ENCODE measurements at regions not wholly inside any gene's neighbourhood (a gene's known extent, or its start where the extent isn't known, plus 50 kb on each side); places are given as distances from the start of the nearest gene placed in this dataset.

DNA sequence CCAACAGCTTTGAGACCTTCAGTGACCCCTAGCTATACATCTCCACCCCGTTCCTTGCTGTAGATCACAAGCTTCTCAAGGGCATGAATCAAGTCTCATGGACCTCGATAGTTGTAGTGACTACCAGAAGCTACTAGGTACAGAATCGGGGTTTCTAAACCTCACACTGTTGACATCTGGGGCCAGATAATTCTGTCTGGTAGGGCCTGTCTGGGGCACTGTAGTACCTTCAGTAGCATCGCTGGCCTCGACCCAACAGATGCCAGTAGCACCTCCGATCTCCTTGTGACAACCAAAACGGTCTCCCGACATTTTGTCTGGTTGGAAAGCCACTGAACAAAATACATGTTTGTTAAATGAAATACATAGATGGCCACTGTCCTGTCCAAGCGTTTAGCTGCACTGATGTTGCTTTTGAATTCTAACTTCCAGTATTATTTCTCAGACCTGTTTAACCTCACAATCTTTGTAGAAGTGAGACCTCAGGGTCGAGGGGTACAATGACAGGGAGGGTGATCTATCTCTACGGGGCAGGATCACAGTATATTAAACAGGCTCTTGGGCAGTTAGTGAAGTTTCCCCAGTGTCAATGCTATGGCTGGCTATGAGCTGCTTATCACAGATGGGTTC, 262.5 kb upstream of the IGF1R start:
- no peaks in the 10 kb centered on the region for H3K9me3 ChIP-seq
- WGBS, 2 donors: 78 to 81% methylated on average over 11 of the region's 11 CpGs
- no peaks in the 10 kb centered on the region for H3K4me1 ChIP-seq
- H3K27ac ChIP-seq: no peak overlapping the region
- H3K4me3 ChIP-seq: no peak overlapping the region
- peaks cover 0 to 46% (median 7%) of the 10 kb centered on the region in 7 donors for H3K27me3 ChIP-seq
- TF ChIP-seq, protein P1, sequence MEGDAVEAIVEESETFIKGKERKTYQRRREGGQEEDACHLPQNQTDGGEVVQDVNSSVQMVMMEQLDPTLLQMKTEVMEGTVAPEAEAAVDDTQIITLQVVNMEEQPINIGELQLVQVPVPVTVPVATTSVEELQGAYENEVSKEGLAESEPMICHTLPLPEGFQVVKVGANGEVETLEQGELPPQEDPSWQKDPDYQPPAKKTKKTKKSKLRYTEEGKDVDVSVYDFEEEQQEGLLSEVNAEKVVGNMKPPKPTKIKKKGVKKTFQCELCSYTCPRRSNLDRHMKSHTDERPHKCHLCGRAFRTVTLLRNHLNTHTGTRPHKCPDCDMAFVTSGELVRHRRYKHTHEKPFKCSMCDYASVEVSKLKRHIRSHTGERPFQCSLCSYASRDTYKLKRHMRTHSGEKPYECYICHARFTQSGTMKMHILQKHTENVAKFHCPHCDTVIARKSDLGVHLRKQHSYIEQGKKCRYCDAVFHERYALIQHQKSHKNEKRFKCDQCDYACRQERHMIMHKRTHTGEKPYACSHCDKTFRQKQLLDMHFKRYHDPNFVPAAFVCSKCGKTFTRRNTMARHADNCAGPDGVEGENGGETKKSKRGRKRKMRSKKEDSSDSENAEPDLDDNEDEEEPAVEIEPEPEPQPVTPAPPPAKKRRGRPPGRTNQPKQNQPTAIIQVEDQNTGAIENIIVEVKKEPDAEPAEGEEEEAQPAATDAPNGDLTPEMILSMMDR (IDR thresholded peaks at IDR 0.05): no peak
- intact Hi-C loops (cut with DNase I): no loop called here
- ATAC-seq (no peak), DNase-seq (no peak)
- no peaks in the 10 kb centered on the region for H3K36me3 ChIP-seq

DNA sequence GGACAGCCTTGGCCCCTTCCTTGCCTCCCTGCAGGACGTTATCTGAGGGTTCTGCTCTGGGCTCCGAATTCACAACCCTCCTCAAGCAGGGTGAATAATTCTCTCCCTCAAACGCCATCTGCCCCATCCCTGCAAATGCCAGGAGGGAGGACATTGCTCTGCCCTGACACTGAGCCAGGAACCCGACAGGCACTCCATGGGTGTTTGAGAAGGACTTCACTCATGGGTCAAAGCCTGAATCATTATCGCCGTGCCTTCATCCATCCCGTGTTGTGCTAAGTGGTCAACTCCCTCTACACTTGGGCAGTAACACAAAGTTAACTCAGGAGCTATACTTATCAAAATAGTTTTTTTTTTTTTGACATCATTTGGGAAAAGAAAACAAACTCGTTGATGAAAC, 261.8 kb upstream of the IGF1R start:
- ATAC-seq (no peak), DNase-seq (no peak)
- H3K4me1 ChIP-seq: no peaks in the 10 kb centered on the region
- no peak overlapping the region for H3K27ac ChIP-seq
- H3K36me3 ChIP-seq: no peaks in the 10 kb centered on the region
- peaks cover 0 to 53% (median 7%) of the 10 kb centered on the region in 7 donors for H3K27me3 ChIP-seq
- WGBS, 2 donors: 64% methylated on average over 8 of the region's 8 CpGs
- intact Hi-C loops (cut with DNase I): no loop called here
- no peaks in the 10 kb centered on the region for H3K9me3 ChIP-seq
- H3K4me3 ChIP-seq: no peak overlapping the region
- TF ChIP-seq, protein P1 (IDR thresholded peaks at IDR 0.05): no peak

DNA sequence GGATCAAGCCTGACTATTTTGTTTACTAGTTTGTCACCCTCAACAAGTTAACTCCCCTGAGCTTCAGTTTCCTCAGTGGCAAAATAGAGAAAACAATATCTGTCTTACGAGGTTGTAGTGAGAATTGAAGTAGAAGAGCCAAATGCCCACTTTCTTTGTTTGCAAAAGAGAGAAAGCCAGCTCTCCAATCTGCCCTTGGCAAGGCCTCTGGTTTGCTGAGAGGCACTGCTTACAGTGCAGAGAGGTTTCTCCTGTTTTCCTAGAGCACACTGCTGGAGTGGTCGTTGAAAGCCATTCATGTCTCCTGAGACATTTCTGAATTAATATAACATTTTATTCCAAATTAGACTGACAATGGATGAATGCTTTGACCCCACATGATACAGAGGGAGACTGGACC, 260.5 kb upstream of the IGF1R start:
- no peak overlapping the region for H3K4me3 ChIP-seq
- intact Hi-C loops (cut with DNase I): no loop called here
- WGBS, 2 donors: 57 to 59% methylated on average over 2 of the region's 2 CpGs
- no peaks in the 10 kb centered on the region for H3K4me1 ChIP-seq
- no peak for DNase-seq
- no peaks in the 10 kb centered on the region for H3K36me3 ChIP-seq
- H3K27me3 ChIP-seq: peaks cover 0 to 62% (median 14%) of the 10 kb centered on the region in 7 donors
- no peaks in the 10 kb centered on the region for H3K9me3 ChIP-seq
- no peak overlapping the region for H3K27ac ChIP-seq
- ATAC-seq: no peak
- TF ChIP-seq, protein P1 (IDR thresholded peaks at IDR 0.05): no peak

DNA sequence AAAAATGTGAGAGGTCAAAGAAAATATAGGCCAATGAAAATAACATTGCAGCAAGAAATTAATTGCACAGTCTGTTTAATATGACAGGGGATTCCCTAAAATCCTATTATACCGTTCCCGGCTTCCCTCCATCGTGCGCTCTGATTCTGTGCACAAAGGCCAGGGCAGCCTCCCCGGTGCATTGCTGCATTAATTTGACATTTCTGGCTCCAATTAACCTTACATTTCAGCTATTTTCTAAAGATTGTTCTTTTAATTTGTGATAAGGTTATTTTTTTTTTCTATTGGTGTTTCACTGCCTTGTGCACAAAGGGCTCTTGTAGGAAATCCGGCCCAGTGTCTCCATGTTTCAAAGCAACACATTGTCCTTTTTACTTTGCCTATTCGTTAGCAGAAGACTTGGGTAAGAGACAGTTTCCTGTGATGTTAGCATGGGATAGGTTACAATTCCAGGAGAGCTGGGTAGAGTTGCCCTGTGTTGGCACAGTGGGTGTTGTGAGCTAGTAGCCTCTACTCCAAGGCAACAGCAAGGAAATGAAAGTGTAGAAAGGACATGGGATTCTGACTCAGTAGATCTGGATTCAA, 257.3 kb upstream of the IGF1R start:
- DNase-seq (no peak), ATAC-seq (no peak)
- no peak overlapping the region for H3K27ac ChIP-seq
- H3K4me3 ChIP-seq: no peak overlapping the region
- intact Hi-C loops (cut with DNase I): no loop called here
- peaks cover 0 to 47% (median 9%) of the 10 kb centered on the region in 7 donors for H3K27me3 ChIP-seq
- no peaks in the 10 kb centered on the region for H3K36me3 ChIP-seq
- no peaks in the 10 kb centered on the region for H3K9me3 ChIP-seq
- TF ChIP-seq, protein P1 (IDR thresholded peaks at IDR 0.05): no peak
- H3K4me1 ChIP-seq: no peaks in the 10 kb centered on the region
- WGBS, 2 donors: 88 to 89% methylated on average over 7 of the region's 7 CpGs

All from heart right ventricle (tissue), 16 donors.